ENCODE measurements at regions not wholly inside any gene's neighbourhood (a gene's known extent, or its start where the extent isn't known, plus 50 kb on each side); places are given as distances from the start of the nearest gene placed in this dataset.

- TF ChIP-seq CTCF (IDR thresholded peaks at IDR 0.05) (no peak), POLR2AphosphoS5 (IDR thresholded peaks at IDR 0.05) (no peak), EP300 (IDR thresholded peaks at IDR 0.05; ENCODE audit: low read depth) (no peak), POLR2A (IDR thresholded peaks at IDR 0.05) (no peak)
Observed at GRCh38 chr13:90293793-90294361, 1053.6 kb upstream of the MIR17HG start.
